ENCODE measurements at regions not wholly inside any gene's neighbourhood (a gene's known extent, or its start where the extent isn't known, plus 50 kb on each side); places are given as distances from the start of the nearest gene placed in this dataset.
"Not testable (repeated sequence)": the region's sequence is repeated elsewhere in the genome, so short reads cannot be mapped to it uniquely, and the experiment has no call there.

- no peak overlapping the region for H3K27ac ChIP-seq (ENCODE audit: low read length in 2 of 2)
- H3K9me3 ChIP-seq (ENCODE audit: control extremely low read depth in 1 of 3, control insufficient read depth in 2 of 3, insufficient read depth in 1 of 3, low read length in 2 of 3) = no peaks in the 10 kb centered on the region
- no peaks in the 10 kb centered on the region for H3K4me1 ChIP-seq (ENCODE audit: control insufficient read depth in 2 of 2, insufficient read depth in 2 of 2, low read length in 2 of 2)
- no CpG with 5 or more reads among the region's 3 CpGs for WGBS (ENCODE audit: insufficient coverage)
- intact Hi-C loops (cut with micrococcal nuclease) = no loop called here
- no peaks in the 10 kb centered on the region for H3K27me3 ChIP-seq (replicated peaks in 1 of 4; ENCODE audit: control extremely low read depth in 1 of 4, control insufficient read depth in 3 of 4, insufficient read depth in 4 of 4, low read length in 3 of 4)
- Mint-ChIP-seq H3K4me3 (no peak overlapping the region), H3K27ac (no peak overlapping the region), H3K27me3 (no peaks in the 10 kb centered on the region), H3K4me1 (no peaks in the 10 kb centered on the region), H3K9me3 (ENCODE audit: insufficient read depth) (no peaks in the 10 kb centered on the region)
- ChIA-PET POLR2A (no interaction called here), CTCF (no interaction called here)
- H3K36me3 ChIP-seq (replicated peaks in 1 of 2; ENCODE audit: control extremely low read depth in 1 of 2, control insufficient read depth in 1 of 2, extremely low read depth in 1 of 2, insufficient read depth in 2 of 2, low read length in 1 of 2) = no peaks in the 10 kb centered on the region
- no peak for DNase-seq
- H3K4me3 ChIP-seq (ENCODE audit: control extremely low read depth in 1 of 5, extremely low read depth in 1 of 5, insufficient read depth in 1 of 5, low read depth in 2 of 5, low read length in 4 of 5) = no peak overlapping the region
- no peaks in the 10 kb centered on the region for H4K20me1 ChIP-seq (ENCODE audit: control insufficient read depth, insufficient read depth, low read length, poor library complexity, severe bottlenecking)
- no peaks in the 10 kb centered on the region for H3K79me2 ChIP-seq (ENCODE audit: control insufficient read depth, insufficient read depth, low read length)
- H2AFZ ChIP-seq (ENCODE audit: insufficient read depth, low read depth, low read length, poor library complexity, severe bottlenecking) = no peak overlapping the region
- ATAC-seq (ENCODE audit: low read depth) = no peak
- H3K9ac ChIP-seq (ENCODE audit: low read length) = no peak overlapping the region
- TF ChIP-seq EZH2 (IDR thresholded peaks at IDR 0.05; ENCODE audit: borderline replicate concordance, insufficient read depth, low read depth, low read length, poor library complexity, severe bottlenecking) (no peak), CTCF (IDR thresholded peaks at IDR 0.05) (no peak)
- H3K4me2 ChIP-seq (replicated peaks; ENCODE audit: low read depth, low read length, poor library complexity, severe bottlenecking) = no peak overlapping the region
These were observed 116.8 kb upstream of the ZCCHC13 start for GRCh38 chrX:74187211-74187610.

DNA sequence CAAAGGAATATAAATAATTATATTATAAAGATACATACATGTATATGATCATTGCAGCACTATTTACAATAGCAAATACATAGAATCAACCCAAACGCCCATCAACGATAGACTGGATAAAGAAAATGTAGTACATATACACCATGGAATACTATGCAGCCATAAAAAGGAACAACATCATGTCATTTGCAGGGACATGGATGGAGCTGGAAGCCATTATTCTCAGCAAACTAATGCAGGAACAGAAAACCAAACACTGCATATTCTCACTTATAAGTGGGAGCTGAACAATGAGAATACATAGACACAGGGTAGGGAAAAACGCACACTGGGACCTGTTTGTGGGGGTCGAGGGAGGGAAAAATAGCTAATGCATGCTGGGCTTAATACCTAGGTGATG is 120.9 kb upstream of the ZCCHC13 start:
- H3K27me3 ChIP-seq (replicated peaks in 1 of 4; ENCODE audit: control extremely low read depth in 1 of 4, control insufficient read depth in 3 of 4, insufficient read depth in 4 of 4, low read length in 3 of 4); H3K79me2 ChIP-seq (ENCODE audit: control insufficient read depth, insufficient read depth, low read length); H3K4me3 ChIP-seq (ENCODE audit: control extremely low read depth in 1 of 5, extremely low read depth in 1 of 5, insufficient read depth in 1 of 5, low read depth in 2 of 5, low read length in 4 of 5); H3K4me1 ChIP-seq (ENCODE audit: control insufficient read depth in 2 of 2, insufficient read depth in 2 of 2, low read length in 2 of 2); H3K4me2 ChIP-seq (replicated peaks; ENCODE audit: low read depth, low read length, poor library complexity, severe bottlenecking); H3K4me3 Mint-ChIP-seq; H3K36me3 ChIP-seq (replicated peaks in 1 of 2; ENCODE audit: control extremely low read depth in 1 of 2, control insufficient read depth in 1 of 2, extremely low read depth in 1 of 2, insufficient read depth in 2 of 2, low read length in 1 of 2); H3K9me3 Mint-ChIP-seq (ENCODE audit: insufficient read depth); CTCF ChIA-PET; H3K27ac Mint-ChIP-seq; H3K4me1 Mint-ChIP-seq; H4K20me1 ChIP-seq (ENCODE audit: control insufficient read depth, insufficient read depth, low read length, poor library complexity, severe bottlenecking); H3K27ac ChIP-seq (ENCODE audit: low read length in 2 of 2); ATAC-seq (ENCODE audit: low read depth); H2AFZ ChIP-seq (ENCODE audit: insufficient read depth, low read depth, low read length, poor library complexity, severe bottlenecking); intact Hi-C loops (cut with micrococcal nuclease); POLR2A ChIA-PET; H3K9ac ChIP-seq (ENCODE audit: low read length); H3K9me3 ChIP-seq (ENCODE audit: control extremely low read depth in 1 of 3, control insufficient read depth in 2 of 3, insufficient read depth in 1 of 3, low read length in 2 of 3); H3K27me3 Mint-ChIP-seq; DNase-seq: not testable (repeated sequence)
- no CpG with 5 or more reads among the region's 4 CpGs for WGBS (ENCODE audit: insufficient coverage)

GRCh38 chrX:74181976-74182375 is 122.0 kb upstream of the ZCCHC13 start:
- H3K27me3 ChIP-seq (replicated peaks in 1 of 4; ENCODE audit: control extremely low read depth in 1 of 4, control insufficient read depth in 3 of 4, insufficient read depth in 4 of 4, low read length in 3 of 4); H2AFZ ChIP-seq (ENCODE audit: insufficient read depth, low read depth, low read length, poor library complexity, severe bottlenecking); DNase-seq; H3K9me3 Mint-ChIP-seq (ENCODE audit: insufficient read depth); H4K20me1 ChIP-seq (ENCODE audit: control insufficient read depth, insufficient read depth, low read length, poor library complexity, severe bottlenecking); H3K27ac Mint-ChIP-seq; H3K79me2 ChIP-seq (ENCODE audit: control insufficient read depth, insufficient read depth, low read length); H3K4me3 ChIP-seq (ENCODE audit: control extremely low read depth in 1 of 5, extremely low read depth in 1 of 5, insufficient read depth in 1 of 5, low read depth in 2 of 5, low read length in 4 of 5); H3K4me1 Mint-ChIP-seq; H3K9me3 ChIP-seq (ENCODE audit: control extremely low read depth in 1 of 3, control insufficient read depth in 2 of 3, insufficient read depth in 1 of 3, low read length in 2 of 3); CTCF ChIA-PET; POLR2A ChIA-PET; H3K4me1 ChIP-seq (ENCODE audit: control insufficient read depth in 2 of 2, insufficient read depth in 2 of 2, low read length in 2 of 2); ATAC-seq (ENCODE audit: low read depth); H3K4me3 Mint-ChIP-seq; intact Hi-C loops (cut with micrococcal nuclease); H3K27me3 Mint-ChIP-seq; H3K4me2 ChIP-seq (replicated peaks; ENCODE audit: low read depth, low read length, poor library complexity, severe bottlenecking); H3K9ac ChIP-seq (ENCODE audit: low read length); H3K27ac ChIP-seq (ENCODE audit: low read length in 2 of 2); H3K36me3 ChIP-seq (replicated peaks in 1 of 2; ENCODE audit: control extremely low read depth in 1 of 2, control insufficient read depth in 1 of 2, extremely low read depth in 1 of 2, insufficient read depth in 2 of 2, low read length in 1 of 2): not testable (repeated sequence)
- no CpG with 5 or more reads among the region's 6 CpGs for WGBS (ENCODE audit: insufficient coverage)
